ENCODE measurements at regions not wholly inside any gene's neighbourhood (a gene's known extent, or its start where the extent isn't known, plus 50 kb on each side); places are given as distances from the start of the nearest gene placed in this dataset.

DNA sequence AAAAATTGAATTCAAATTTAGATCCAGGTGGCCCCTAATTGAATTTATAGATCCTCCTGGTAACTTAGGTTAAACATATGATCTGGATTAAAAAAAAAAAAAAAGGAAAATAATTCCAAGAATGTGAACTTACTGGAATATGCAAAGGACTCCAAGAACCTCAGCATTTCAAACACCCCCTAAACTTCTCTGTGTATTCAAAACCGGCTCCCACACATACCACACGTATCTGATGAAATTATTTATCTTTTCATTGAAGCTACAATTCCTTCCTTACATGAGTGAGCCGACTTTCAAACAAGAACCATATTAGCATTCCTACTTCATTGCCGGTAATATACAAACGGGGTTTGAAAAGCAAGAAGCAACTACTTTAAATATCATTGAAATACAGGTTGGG is 61.4 kb upstream of the FMN2 start:
- TF ChIP-seq RAD21 (conservative IDR thresholded peaks at IDR 0.05 in 1 of 2, IDR thresholded peaks at IDR 0.05 in 1 of 2) (no peak), RCOR1 (IDR thresholded peaks at IDR 0.05; ENCODE audit: low read depth, low read length) (no peak), POLR2A (IDR thresholded peaks at IDR 0.05; ENCODE audit: low read length) (no peak), EP300 (IDR thresholded peaks at IDR 0.05) (no peak), HDAC2 (IDR thresholded peaks at IDR 0.05) (no peak), NFE2L2 (conservative IDR thresholded peaks at IDR 0.05; ENCODE audit: low read length) (no peak), CHD2 (IDR thresholded peaks at IDR 0.05; ENCODE audit: low read length, partially characterized antibody) (no peak)
- TF ChIP-seq, protein P1, sequence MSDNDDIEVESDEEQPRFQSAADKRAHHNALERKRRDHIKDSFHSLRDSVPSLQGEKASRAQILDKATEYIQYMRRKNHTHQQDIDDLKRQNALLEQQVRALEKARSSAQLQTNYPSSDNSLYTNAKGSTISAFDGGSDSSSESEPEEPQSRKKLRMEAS (IDR thresholded peaks at IDR 0.05), result no peak
- TF ChIP-seq, protein P2, sequence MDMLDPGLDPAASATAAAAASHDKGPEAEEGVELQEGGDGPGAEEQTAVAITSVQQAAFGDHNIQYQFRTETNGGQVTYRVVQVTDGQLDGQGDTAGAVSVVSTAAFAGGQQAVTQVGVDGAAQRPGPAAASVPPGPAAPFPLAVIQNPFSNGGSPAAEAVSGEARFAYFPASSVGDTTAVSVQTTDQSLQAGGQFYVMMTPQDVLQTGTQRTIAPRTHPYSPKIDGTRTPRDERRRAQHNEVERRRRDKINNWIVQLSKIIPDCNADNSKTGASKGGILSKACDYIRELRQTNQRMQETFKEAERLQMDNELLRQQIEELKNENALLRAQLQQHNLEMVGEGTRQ (IDR thresholded peaks at IDR 0.05), result no peak
- TF ChIP-seq, protein P3, sequence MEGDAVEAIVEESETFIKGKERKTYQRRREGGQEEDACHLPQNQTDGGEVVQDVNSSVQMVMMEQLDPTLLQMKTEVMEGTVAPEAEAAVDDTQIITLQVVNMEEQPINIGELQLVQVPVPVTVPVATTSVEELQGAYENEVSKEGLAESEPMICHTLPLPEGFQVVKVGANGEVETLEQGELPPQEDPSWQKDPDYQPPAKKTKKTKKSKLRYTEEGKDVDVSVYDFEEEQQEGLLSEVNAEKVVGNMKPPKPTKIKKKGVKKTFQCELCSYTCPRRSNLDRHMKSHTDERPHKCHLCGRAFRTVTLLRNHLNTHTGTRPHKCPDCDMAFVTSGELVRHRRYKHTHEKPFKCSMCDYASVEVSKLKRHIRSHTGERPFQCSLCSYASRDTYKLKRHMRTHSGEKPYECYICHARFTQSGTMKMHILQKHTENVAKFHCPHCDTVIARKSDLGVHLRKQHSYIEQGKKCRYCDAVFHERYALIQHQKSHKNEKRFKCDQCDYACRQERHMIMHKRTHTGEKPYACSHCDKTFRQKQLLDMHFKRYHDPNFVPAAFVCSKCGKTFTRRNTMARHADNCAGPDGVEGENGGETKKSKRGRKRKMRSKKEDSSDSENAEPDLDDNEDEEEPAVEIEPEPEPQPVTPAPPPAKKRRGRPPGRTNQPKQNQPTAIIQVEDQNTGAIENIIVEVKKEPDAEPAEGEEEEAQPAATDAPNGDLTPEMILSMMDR (IDR thresholded peaks at IDR 0.05), result no peak

Data from A549 (cell line).